ENCODE measurements at regions not wholly inside any gene's neighbourhood (a gene's known extent, or its start where the extent isn't known, plus 50 kb on each side); places are given as distances from the start of the nearest gene placed in this dataset.

DNA sequence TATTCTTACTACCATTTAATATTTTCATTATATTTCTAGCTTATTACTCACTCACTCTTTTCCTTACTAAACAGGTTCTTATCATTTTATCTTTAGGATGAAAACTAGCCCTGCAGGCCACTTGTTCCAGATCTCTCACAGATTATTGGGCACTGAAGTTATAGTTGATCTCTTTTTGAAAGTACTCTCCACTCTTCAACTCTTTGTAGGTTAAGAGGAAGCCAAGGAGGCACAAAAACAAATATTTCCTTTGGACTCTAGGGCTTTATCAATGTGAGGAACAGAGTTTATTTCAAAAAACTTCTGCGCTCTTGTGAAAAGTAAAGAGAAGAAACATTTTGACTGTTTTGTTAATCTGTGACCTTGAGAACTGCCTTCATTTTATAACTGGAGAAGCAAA lies 96.0 kb upstream of the NPHP3 start:
- intact Hi-C loops (cut with DNase I) = no loop called here
- Histone ChIP-seq H3K36me3 (no peaks in the 10 kb centered on the region), H3K27ac (no peak overlapping the region), H3K4me1 (no peaks in the 10 kb centered on the region), H3K27me3 (no peaks in the 10 kb centered on the region), H3K4me3 (no peak overlapping the region), H3K9me3 (no peaks in the 10 kb centered on the region)
- TF ChIP-seq POLR2AphosphoS5 (IDR thresholded peaks at IDR 0.05) = no peak
- TF ChIP-seq, protein P1, sequence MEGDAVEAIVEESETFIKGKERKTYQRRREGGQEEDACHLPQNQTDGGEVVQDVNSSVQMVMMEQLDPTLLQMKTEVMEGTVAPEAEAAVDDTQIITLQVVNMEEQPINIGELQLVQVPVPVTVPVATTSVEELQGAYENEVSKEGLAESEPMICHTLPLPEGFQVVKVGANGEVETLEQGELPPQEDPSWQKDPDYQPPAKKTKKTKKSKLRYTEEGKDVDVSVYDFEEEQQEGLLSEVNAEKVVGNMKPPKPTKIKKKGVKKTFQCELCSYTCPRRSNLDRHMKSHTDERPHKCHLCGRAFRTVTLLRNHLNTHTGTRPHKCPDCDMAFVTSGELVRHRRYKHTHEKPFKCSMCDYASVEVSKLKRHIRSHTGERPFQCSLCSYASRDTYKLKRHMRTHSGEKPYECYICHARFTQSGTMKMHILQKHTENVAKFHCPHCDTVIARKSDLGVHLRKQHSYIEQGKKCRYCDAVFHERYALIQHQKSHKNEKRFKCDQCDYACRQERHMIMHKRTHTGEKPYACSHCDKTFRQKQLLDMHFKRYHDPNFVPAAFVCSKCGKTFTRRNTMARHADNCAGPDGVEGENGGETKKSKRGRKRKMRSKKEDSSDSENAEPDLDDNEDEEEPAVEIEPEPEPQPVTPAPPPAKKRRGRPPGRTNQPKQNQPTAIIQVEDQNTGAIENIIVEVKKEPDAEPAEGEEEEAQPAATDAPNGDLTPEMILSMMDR (IDR thresholded peaks at IDR 0.05) = no peak
- no peak for TF ChIP-seq EP300 (IDR thresholded peaks at IDR 0.05)
- TF ChIP-seq POLR2A (IDR thresholded peaks at IDR 0.05) = no peak
- no peak for DNase-seq
- WGBS, 2 donors = 57 to 76% methylated on average over 1 of the region's 1 CpG

DNA sequence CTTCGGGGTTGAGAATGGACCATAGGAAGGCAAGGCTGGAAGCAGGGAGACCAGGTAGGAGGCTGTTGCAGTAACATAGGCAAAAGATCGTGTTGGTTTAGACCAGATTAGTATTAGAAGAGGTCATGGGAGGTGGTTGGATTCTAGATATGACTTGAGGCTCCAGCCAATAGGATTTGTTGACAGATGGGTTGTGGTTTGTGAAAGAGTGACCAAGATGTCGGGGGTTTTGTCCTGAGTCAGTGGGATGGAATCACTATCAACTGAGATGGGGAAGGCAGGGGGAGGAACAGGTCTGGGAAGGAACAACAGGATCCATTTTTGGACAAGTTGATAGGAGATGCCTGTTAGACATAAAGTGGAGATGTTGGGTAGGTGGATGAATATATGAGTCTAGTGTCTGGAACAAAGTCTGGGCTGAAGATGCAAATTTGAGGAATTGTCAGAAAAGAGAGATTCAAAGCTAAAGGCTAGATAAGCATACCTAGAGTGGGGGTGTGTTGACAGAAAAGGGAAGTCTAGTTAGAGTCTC lies 95.5 kb upstream of the NPHP3 start:
- no peak for DNase-seq
- no peaks in the 10 kb centered on the region for H3K27me3 ChIP-seq
- no peaks in the 10 kb centered on the region for H3K9me3 ChIP-seq
- intact Hi-C loops (cut with DNase I) = no loop called here
- no peaks in the 10 kb centered on the region for H3K4me1 ChIP-seq
- H3K36me3 ChIP-seq = no peaks in the 10 kb centered on the region
- H3K4me3 ChIP-seq = no peak overlapping the region
- WGBS, 2 donors = 73 to 75% methylated on average over 3 of the region's 3 CpGs
- TF ChIP-seq POLR2A (IDR thresholded peaks at IDR 0.05) (no peak), POLR2AphosphoS5 (IDR thresholded peaks at IDR 0.05) (no peak), EP300 (IDR thresholded peaks at IDR 0.05) (no peak)
- TF ChIP-seq, protein P1 (IDR thresholded peaks at IDR 0.05) = no peak
- no peak overlapping the region for H3K27ac ChIP-seq

DNA sequence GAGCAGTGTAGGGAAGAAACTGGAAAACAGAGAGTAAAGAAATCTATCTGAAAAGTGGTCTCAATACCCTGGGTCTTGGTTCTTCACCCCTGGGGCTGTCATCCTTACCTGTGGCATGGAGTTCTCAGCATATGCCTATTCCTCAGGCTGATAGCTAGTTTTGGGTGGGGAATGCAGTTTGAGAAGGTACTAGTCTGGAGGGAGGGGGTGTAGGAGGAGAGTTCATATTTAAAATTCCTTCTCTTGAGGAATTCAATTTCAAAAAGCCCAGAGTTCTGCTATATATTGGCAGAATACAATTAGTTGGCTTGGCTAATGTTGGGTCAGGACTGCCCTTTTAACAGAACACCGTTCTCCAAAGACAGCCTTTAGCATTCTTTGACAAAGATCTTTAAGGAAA lies 82.9 kb upstream of the NPHP3 start:
- WGBS, 2 donors = 75 to 79% methylated on average over 1 of the region's 1 CpG
- H3K4me3 ChIP-seq = no peak overlapping the region
- H3K27me3 ChIP-seq = no peaks in the 10 kb centered on the region
- intact Hi-C loops (cut with DNase I) = no loop called here
- no peak for TF ChIP-seq EP300 (IDR thresholded peaks at IDR 0.05)
- TF ChIP-seq POLR2A (IDR thresholded peaks at IDR 0.05) = no peak
- TF ChIP-seq, protein P1 (IDR thresholded peaks at IDR 0.05) = no peak
- no peak for TF ChIP-seq POLR2AphosphoS5 (IDR thresholded peaks at IDR 0.05)
- H3K36me3 ChIP-seq = no peaks in the 10 kb centered on the region
- peaks cover 0 to 8% (median 0%) of the 10 kb centered on the region in 4 donors for H3K4me1 ChIP-seq
- DNase-seq = no peak
- peak overlapping the region in 1 of 4 donors; percentile 49 for H3K27ac ChIP-seq
- no peaks in the 10 kb centered on the region for H3K9me3 ChIP-seq

DNA sequence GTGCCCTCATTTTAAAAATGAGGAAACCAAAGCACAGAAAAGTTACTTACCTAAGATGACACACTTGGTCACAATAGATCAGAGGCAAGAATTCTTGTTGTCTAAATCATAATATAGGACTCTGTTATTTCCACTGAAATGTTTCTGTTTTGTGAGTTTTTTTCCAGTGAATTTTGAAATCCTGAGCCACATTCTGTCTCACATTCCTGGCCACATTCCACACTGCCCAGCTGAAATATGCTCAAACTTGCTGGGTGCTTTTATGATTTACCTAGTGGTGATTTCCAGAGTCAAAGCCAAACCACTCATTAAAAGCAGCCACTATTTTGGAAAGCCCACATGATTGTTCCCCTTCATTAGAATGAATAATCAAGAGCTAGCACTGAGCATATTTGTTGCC lies 82.3 kb upstream of the NPHP3 start:
- Histone ChIP-seq H3K4me3 (no peak overlapping the region), H3K9me3 (no peaks in the 10 kb centered on the region), H3K4me1 (peaks cover 0 to 8% (median 0%) of the 10 kb centered on the region in 4 donors), H3K27ac (peak overlapping the region in 1 of 4 donors; percentile 49), H3K27me3 (no peaks in the 10 kb centered on the region), H3K36me3 (no peaks in the 10 kb centered on the region)
- TF ChIP-seq POLR2A (IDR thresholded peaks at IDR 0.05) (no peak), POLR2AphosphoS5 (IDR thresholded peaks at IDR 0.05) (no peak), EP300 (IDR thresholded peaks at IDR 0.05) (no peak)
- TF ChIP-seq, protein P1 (IDR thresholded peaks at IDR 0.05) = no peak
- intact Hi-C loops (cut with DNase I) = no loop called here
- DNase-seq = no peak

DNA sequence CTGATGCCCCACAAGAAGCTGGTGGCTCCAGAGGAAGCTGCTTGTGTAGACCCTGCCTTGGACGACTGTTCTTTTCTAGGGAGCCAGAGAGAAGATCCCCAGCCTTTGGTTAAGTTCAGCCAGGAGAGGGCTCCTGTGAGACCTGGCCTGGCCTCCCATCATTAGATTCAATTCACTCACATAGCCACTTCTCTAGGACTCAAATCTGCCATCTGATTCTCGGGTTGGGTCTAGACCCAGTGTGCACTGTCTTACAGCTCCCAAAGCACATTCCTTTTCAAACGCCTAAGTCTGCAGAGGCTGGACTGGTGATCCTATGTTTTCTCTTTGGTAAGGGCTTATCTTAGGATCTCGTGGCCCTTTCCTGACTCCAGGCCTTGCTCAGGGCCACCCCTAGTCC lies 81.7 kb upstream of the NPHP3 start:
- Histone ChIP-seq H3K27me3 (no peaks in the 10 kb centered on the region), H3K9me3 (no peaks in the 10 kb centered on the region), H3K4me3 (no peak overlapping the region), H3K27ac (peak overlapping the region in 1 of 4 donors; percentile 49), H3K36me3 (no peaks in the 10 kb centered on the region), H3K4me1 (peaks cover 0 to 8% (median 0%) of the 10 kb centered on the region in 4 donors)
- intact Hi-C loops (cut with DNase I) = no loop called here
- TF ChIP-seq POLR2AphosphoS5 (IDR thresholded peaks at IDR 0.05) (no peak), POLR2A (IDR thresholded peaks at IDR 0.05) (no peak)
- 39 to 66% methylated on average over 4 of the region's 4 CpGs for WGBS, 2 donors
- no peak for DNase-seq

Data from sigmoid colon (tissue), 6 donors.